H1 (cell line): ENCODE measurements at regions not wholly inside any gene's neighbourhood (a gene's known extent, or its start where the extent isn't known, plus 50 kb on each side); places are given as distances from the start of the nearest gene placed in this dataset.

Experiments
- CTCF ChIA-PET: fragments of 300-600 bp; sonication (Branson Sonifier 250); formaldehyde crosslinking; loops from one replicate; lab custom pipeline; 2021; ENCODE audit not compliant: partially characterized antibody; lab: Charles Lee
- POLR2A ChIA-PET: fragments of 300-600 bp; sonication (Branson Sonifier 250); formaldehyde crosslinking; loops from one replicate; lab custom pipeline; 2021; ENCODE audit warnings: inconsistent platforms; ENCODE audit not compliant: partially characterized antibody; lab: Charles Lee
- DNase-seq, 2 experiments: peaks; one replicate each; pipeline versions ENCODE4 v3.0.0 to v3.0.0-alpha.2; 2010 to 2022; ENCODE audit warnings: low spot score in 2 of 2, low read depth in 1 of 2, mixed read lengths in 1 of 2
- FAIRE-seq: peaks from 2 replicates; lab custom pipeline; 2011; peaks lifted over from hg19 to GRCh38; lab: Jason Lieb, UNC
- H2AFZ ChIP-seq: 2 replicates; pipeline ENCODE4 v1.8.1; 2012; ENCODE audit warnings: low read length, inconsistent platforms
- H2AK5ac ChIP-seq: 2 replicates; pipeline ENCODE4 v1.6.1; 2013; ENCODE audit warnings: low read depth, low read length
- H2BK120ac ChIP-seq: replicated peaks from 2 replicates; pipeline ENCODE3; 2013; ENCODE audit warnings: low read depth, low read length, inconsistent platforms
- H2BK12ac ChIP-seq: 2 replicates; pipeline ENCODE4 v1.6.1; 2013; ENCODE audit warnings: low read depth, low read length
- H2BK15ac ChIP-seq: 2 replicates; pipeline ENCODE4 v1.6.1; 2013; ENCODE audit warnings: low read length
- H2BK20ac ChIP-seq: 2 replicates; pipeline ENCODE4 v1.6.1; 2013; ENCODE audit warnings: low read length
- H2BK5ac ChIP-seq: 2 replicates; pipeline ENCODE4 v1.6.1; 2013; ENCODE audit warnings: low read depth, low read length
- H3K14ac ChIP-seq: 2 replicates; pipeline ENCODE4 v1.6.1; 2013; ENCODE audit warnings: inconsistent platforms; ENCODE audit not compliant: insufficient read length
- H3K18ac ChIP-seq: 2 replicates; pipeline ENCODE4 v1.6.1; 2013; ENCODE audit warnings: low read length; ENCODE audit errors: extremely low read depth
- H3K23ac ChIP-seq: 2 replicates; pipeline ENCODE4 v1.6.1; 2013; ENCODE audit warnings: inconsistent platforms; ENCODE audit not compliant: insufficient read length
- H3K23me2 ChIP-seq: 2 replicates; pipeline ENCODE4 v1.6.1; 2013; ENCODE audit warnings: low read depth, low read length
- H3K27ac ChIP-seq: 2 replicates; pipeline ENCODE4 v1.6.1; 2011; ENCODE audit warnings: low read depth, low read length, inconsistent platforms
- H3K27me3 ChIP-seq, 4 experiments: replicated peaks in 1 of 4; 1 replicate in 1 of 4; 2 replicates in 3 of 4; pipeline versions ENCODE4 v1.6.1 to v1.8.1; 2011 to 2013; ENCODE audit warnings: low read length in 3 of 4, mild to moderate bottlenecking in 3 of 4, inconsistent platforms in 2 of 4, mixed read lengths in 2 of 4, moderate library complexity in 1 of 4; ENCODE audit not compliant: control insufficient read depth in 3 of 4, insufficient read depth in 3 of 4; ENCODE audit errors: extremely low read depth in 1 of 4
- H3K36me3 ChIP-seq, 4 experiments: 2 replicates each; pipeline versions ENCODE4 v1.6.1 to v1.8.1; 2011 to 2013; ENCODE audit warnings: mild to moderate bottlenecking in 4 of 4, low read length in 3 of 4, moderate library complexity in 2 of 4, control low read depth in 1 of 4, inconsistent platforms in 1 of 4; ENCODE audit not compliant: insufficient read depth in 4 of 4, control insufficient read depth in 2 of 4
- H3K4ac ChIP-seq: replicated peaks from 2 replicates; pipeline ENCODE3; 2013; ENCODE audit warnings: low read length, low read depth, mixed read lengths, inconsistent platforms; ENCODE audit not compliant: insufficient read length
- H3K4me1 ChIP-seq, 4 experiments: replicated peaks in 1 of 4; 1 replicate in 1 of 4; 2 replicates in 3 of 4; pipeline versions ENCODE4 v1.6.1 to v1.8.1; 2011 to 2013; ENCODE audit warnings: low read length in 3 of 4, inconsistent platforms in 2 of 4, mixed read lengths in 1 of 4; ENCODE audit not compliant: insufficient read depth in 4 of 4, control insufficient read depth in 3 of 4
- H3K4me2 ChIP-seq, 2 experiments: 2 replicates each; pipeline versions ENCODE4 v1.6.1 to v1.8.1; 2011 to 2013; ENCODE audit warnings: low read depth in 2 of 2, low read length in 2 of 2, control low read depth in 1 of 2, inconsistent platforms in 1 of 2, mild to moderate bottlenecking in 1 of 2; ENCODE audit not compliant: insufficient read depth in 1 of 2
- H3K4me3 ChIP-seq, 4 experiments: fragments of 200-600, 300-600 bp in 1 of 4; sonication (generic), shearing (Covaris generic), sonication (Bioruptor Twin) in 1 of 4; 2 replicates each; pipeline versions ENCODE4 v1.5.1 to v1.8.1; 2011 to 2016; ENCODE audit warnings: low read length in 4 of 4, low read depth in 3 of 4, control low read depth in 2 of 4, inconsistent platforms in 2 of 4, mild to moderate bottlenecking in 2 of 4, mixed read lengths in 1 of 4, moderate library complexity in 1 of 4; ENCODE audit not compliant: insufficient read depth in 2 of 4; ENCODE audit errors: extremely low read depth in 1 of 4
- H3K56ac ChIP-seq: replicated peaks from 2 replicates; pipeline ENCODE3; 2013; ENCODE audit warnings: low read depth, mild to moderate bottlenecking, mixed read lengths, low read length, inconsistent platforms; ENCODE audit not compliant: insufficient read length
- H3K79me1 ChIP-seq: 2 replicates; pipeline ENCODE4 v1.6.1; 2013; ENCODE audit warnings: low read depth, low read length, control low read depth
- H3K79me2 ChIP-seq, 2 experiments: 2 replicates each; pipeline versions ENCODE4 v1.6.1 to v1.8.1; 2012 to 2013; ENCODE audit warnings: low read length in 2 of 2, mild to moderate bottlenecking in 2 of 2, inconsistent platforms in 1 of 2; ENCODE audit not compliant: insufficient read depth in 2 of 2, control insufficient read depth in 1 of 2
- H3K9ac ChIP-seq, 4 experiments: replicated peaks in 1 of 4; 1 replicate in 1 of 4; 2 replicates in 3 of 4; pipeline versions ENCODE4 v1.6.1 to v1.8.1; 2011 to 2013; ENCODE audit warnings: low read depth in 3 of 4, low read length in 3 of 4, control low read depth in 2 of 4, mild to moderate bottlenecking in 2 of 4, moderate library complexity in 2 of 4, inconsistent platforms in 1 of 4; ENCODE audit errors: extremely low read depth in 1 of 4
- H3K9me3 ChIP-seq, 2 experiments: 2 replicates each; pipeline versions ENCODE4 v1.6.1 to v1.8.1; 2012 to 2013; ENCODE audit warnings: mild to moderate bottlenecking in 2 of 2, moderate library complexity in 2 of 2, control low read depth in 1 of 2, inconsistent platforms in 1 of 2, low read depth in 1 of 2, low read length in 1 of 2, mixed read lengths in 1 of 2; ENCODE audit not compliant: insufficient read depth in 2 of 2
- H4K20me1 ChIP-seq, 2 experiments: replicated peaks in 1 of 2; 2 replicates each; pipeline versions ENCODE3 to v1.8.1; 2011 to 2013; ENCODE audit warnings: inconsistent platforms in 2 of 2, low read length in 2 of 2, mild to moderate bottlenecking in 1 of 2; ENCODE audit not compliant: insufficient read depth in 2 of 2, control insufficient read depth in 1 of 2
- H4K5ac ChIP-seq: 2 replicates; pipeline ENCODE4 v1.6.1; 2013; ENCODE audit warnings: low read length, low read depth, mixed read lengths, inconsistent platforms; ENCODE audit not compliant: insufficient read length
- H4K8ac ChIP-seq: 2 replicates; pipeline ENCODE4 v1.8.0; 2013; ENCODE audit warnings: mild to moderate bottlenecking, moderate library complexity, low read length, inconsistent platforms; ENCODE audit not compliant: insufficient read depth; ENCODE audit errors: extremely low read depth
- H4K91ac ChIP-seq: replicated peaks from 2 replicates; pipeline ENCODE3; 2013; ENCODE audit warnings: low read length, mixed read lengths, inconsistent platforms; ENCODE audit not compliant: insufficient read length
- CBX5 ChIP-seq: fragments of 300-800, 300-1000 bp; sonication (generic); IDR thresholded peaks from 2 replicates; pipeline ENCODE4 v1.7.1; 2016; ENCODE audit warnings: antibody characterized with exemption, low read length, low read depth
- CHD1 ChIP-seq: IDR thresholded peaks from 2 replicates; pipeline ENCODE4 v1.6.1; 2012; ENCODE audit warnings: low read depth, low read length, improper control_type of control experiment
- EGR1 ChIP-seq: IDR thresholded peaks from 2 replicates; pipeline ENCODE4 v1.6.1; 2011; ENCODE audit warnings: low read depth, low read length, borderline replicate concordance
- FOSL1 ChIP-seq: IDR thresholded peaks from 2 replicates; pipeline ENCODE4 v1.6.1; 2011; ENCODE audit warnings: mild to moderate bottlenecking, low read depth, low read length, moderate library complexity; ENCODE audit not compliant: insufficient read depth
- NRF1 ChIP-seq: IDR thresholded peaks from 2 replicates; pipeline ENCODE4 v1.6.1; 2011; ENCODE audit warnings: mild to moderate bottlenecking, low read depth, low read length, improper control_type of control experiment
- RNF2 ChIP-seq: fragments of 200-900, 300-1000 bp; sonication (generic); IDR thresholded peaks from 2 replicates; pipeline ENCODE4 v1.7.1; 2016; ENCODE audit warnings: borderline replicate concordance, low read depth, mild to moderate bottlenecking, antibody characterized with exemption, low read length; ENCODE audit not compliant: poor library complexity, severe bottlenecking; ENCODE audit errors: missing control alignments
- RXRA ChIP-seq: IDR thresholded peaks from 2 replicates; pipeline ENCODE4 v1.6.1; 2011; ENCODE audit warnings: low read depth, mild to moderate bottlenecking, low read length, moderate library complexity; ENCODE audit not compliant: insufficient read depth
- SAP30 ChIP-seq: fragments of 300-600 bp; sonication (generic); IDR thresholded peaks from 2 replicates; pipeline ENCODE4 v1.7.1; 2012; ENCODE audit warnings: low read length, moderate library complexity, mild to moderate bottlenecking, inconsistent platforms; ENCODE audit not compliant: insufficient read depth, insufficient replicate concordance
- SUZ12 ChIP-seq: fragments of 200-600 bp; sonication (generic); IDR thresholded peaks from 2 replicates; pipeline ENCODE4 v1.6.1; 2012; ENCODE audit warnings: mild to moderate bottlenecking, inconsistent platforms, low read length, moderate library complexity, mixed read lengths
- TCF12 ChIP-seq: IDR thresholded peaks from 2 replicates; pipeline ENCODE4 v1.6.1; 2011; ENCODE audit warnings: low read depth, mild to moderate bottlenecking, low read length
- YY1 ChIP-seq: IDR thresholded peaks from 2 replicates; pipeline ENCODE4 v1.6.1; 2011; ENCODE audit warnings: low read depth, mild to moderate bottlenecking, low read length
- ZNF274 ChIP-seq: IDR thresholded peaks from 2 replicates; pipeline ENCODE4 v1.7.0; 2012; ENCODE audit warnings: low read length, borderline replicate concordance; ENCODE audit errors: extremely low read depth
- TF ChIP-seq, protein P1 (sequence below): IDR thresholded peaks from 2 replicates; pipeline ENCODE4 v1.6.1; 2011; ENCODE audit warnings: low read depth, mild to moderate bottlenecking, low read length; ENCODE audit not compliant: insufficient read depth
- TF ChIP-seq, protein P2 (sequence below): IDR thresholded peaks from 2 replicates; pipeline ENCODE4 v1.6.1; 2012; ENCODE audit warnings: inconsistent platforms

DNA sequence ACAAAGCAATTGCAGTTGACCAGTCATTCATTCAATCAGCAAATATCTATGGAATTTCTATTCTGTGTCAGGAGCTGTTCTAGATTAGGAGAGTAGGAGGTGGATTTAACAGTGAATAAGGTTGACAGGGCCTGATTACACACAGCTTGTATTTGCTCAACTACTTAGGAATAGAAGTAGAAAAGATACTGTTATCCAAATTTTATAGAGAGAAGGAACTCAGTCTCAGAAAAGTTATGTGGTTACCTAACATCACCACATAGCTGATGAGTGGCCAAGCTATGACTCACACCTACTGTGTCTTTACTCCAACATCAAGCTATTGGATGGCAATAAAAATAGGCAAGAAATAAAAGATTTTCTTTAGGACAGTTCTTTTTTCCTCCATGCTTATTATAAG is 374.8 kb downstream of the RMST start:
- no peak overlapping the region for H3K4me2 ChIP-seq
- no peak overlapping the region for H2BK12ac ChIP-seq
- no peak overlapping the region for H3K4me3 ChIP-seq
- ChIA-PET CTCF (interaction anchor here (1.2 kb wide), 1 partner anchor 124 kb away, joined by 3 read pairs; no protein-coding TSS in a partner anchor), POLR2A (no interaction called here)
- no peaks in the 10 kb centered on the region for H3K23me2 ChIP-seq
- H3K4me1 ChIP-seq, result no peaks in the 10 kb centered on the region; a peak in 1 of 7 replicates
- no peak overlapping the region for H3K9ac ChIP-seq
- no peaks in the 10 kb centered on the region for H3K9me3 ChIP-seq
- H4K5ac ChIP-seq, result no peak overlapping the region
- no peak for FAIRE-seq
- DNase-seq, result no peak
- no peaks in the 10 kb centered on the region for H4K20me1 ChIP-seq
- H4K91ac ChIP-seq, result no peak overlapping the region
- no peak overlapping the region for H3K4ac ChIP-seq
- H3K23ac ChIP-seq, result no peak overlapping the region
- no peak overlapping the region for H4K8ac ChIP-seq
- no peaks in the 10 kb centered on the region for H3K79me1 ChIP-seq
- H3K56ac ChIP-seq, result no peak overlapping the region
- H3K27me3 ChIP-seq, result no peaks in the 10 kb centered on the region
- no peaks in the 10 kb centered on the region for H3K79me2 ChIP-seq
- H2AK5ac ChIP-seq, result no peak overlapping the region
- H2BK5ac ChIP-seq, result no peak overlapping the region
- no peaks in the 10 kb centered on the region for H3K36me3 ChIP-seq
- H3K18ac ChIP-seq, result no peak overlapping the region
- no peak overlapping the region for H2BK20ac ChIP-seq
- no peak overlapping the region for H3K14ac ChIP-seq
- H3K27ac ChIP-seq, result no peak overlapping the region
- H2AFZ ChIP-seq, result no peak overlapping the region
- no peak overlapping the region for H2BK15ac ChIP-seq
- H2BK120ac ChIP-seq, result no peak overlapping the region
- TF ChIP-seq, protein P1, sequence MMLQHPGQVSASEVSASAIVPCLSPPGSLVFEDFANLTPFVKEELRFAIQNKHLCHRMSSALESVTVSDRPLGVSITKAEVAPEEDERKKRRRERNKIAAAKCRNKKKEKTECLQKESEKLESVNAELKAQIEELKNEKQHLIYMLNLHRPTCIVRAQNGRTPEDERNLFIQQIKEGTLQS, result no peak
- no peak for TF ChIP-seq CHD1
- no peak for TF ChIP-seq SUZ12
- TF ChIP-seq FOSL1, result no peak
- no peak for TF ChIP-seq RNF2
- no peak for TF ChIP-seq CBX5
- no peak for TF ChIP-seq YY1
- TF ChIP-seq, protein P2, sequence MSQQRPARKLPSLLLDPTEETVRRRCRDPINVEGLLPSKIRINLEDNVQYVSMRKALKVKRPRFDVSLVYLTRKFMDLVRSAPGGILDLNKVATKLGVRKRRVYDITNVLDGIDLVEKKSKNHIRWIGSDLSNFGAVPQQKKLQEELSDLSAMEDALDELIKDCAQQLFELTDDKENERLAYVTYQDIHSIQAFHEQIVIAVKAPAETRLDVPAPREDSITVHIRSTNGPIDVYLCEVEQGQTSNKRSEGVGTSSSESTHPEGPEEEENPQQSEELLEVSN, result no peak
- no peak for TF ChIP-seq ZNF274
- TF ChIP-seq EGR1, result no peak
- TF ChIP-seq TCF12, result no peak
- TF ChIP-seq RXRA, result no peak
- no peak for TF ChIP-seq NRF1
- no peak for TF ChIP-seq SAP30
